Thymus (tissue), 11 donors: ENCODE measurements at regions not wholly inside any gene's neighbourhood (a gene's known extent, or its start where the extent isn't known, plus 50 kb on each side); places are given as distances from the start of the nearest gene placed in this dataset.

Experiments used
- DNase-seq, 9 donors: peaks; one replicate each; pipeline ENCODE4 v3.0.0-alpha.2; 2013; ENCODE audit warnings: low spot score in 9 of 9, low read depth in 6 of 9, missing footprints in 1 of 9
- H3K27ac ChIP-seq, 2 donors: one replicate each; pipeline ENCODE4 v1.5.1; 2013; ENCODE audit warnings: control low read depth in 1 of 2, low read depth in 1 of 2, low read length in 1 of 2, mild to moderate bottlenecking in 1 of 2, moderate library complexity in 1 of 2
- H3K27me3 ChIP-seq, 2 donors: one replicate each; pipeline ENCODE4 v1.5.1; 2013; ENCODE audit warnings: low read length in 1 of 2; ENCODE audit not compliant: control insufficient read depth in 2 of 2, insufficient read depth in 1 of 2
- H3K36me3 ChIP-seq, 2 donors: one replicate each; pipeline ENCODE4 v1.5.1; 2013; ENCODE audit warnings: low read length in 1 of 2, mild to moderate bottlenecking in 1 of 2, moderate library complexity in 1 of 2; ENCODE audit not compliant: control insufficient read depth in 2 of 2, insufficient read depth in 2 of 2
- H3K4me1 ChIP-seq, 2 donors: one replicate each; pipeline ENCODE4 v1.5.1; 2013; ENCODE audit warnings: low read length in 2 of 2; ENCODE audit not compliant: control insufficient read depth in 2 of 2, insufficient read depth in 2 of 2
- H3K4me3 ChIP-seq, 2 donors: one replicate each; pipeline ENCODE4 v1.5.1; 2013; ENCODE audit warnings: low read length in 2 of 2, control low read depth in 1 of 2, mild to moderate bottlenecking in 1 of 2
- H3K9me3 ChIP-seq, 2 donors: one replicate each; pipeline ENCODE4 v1.5.1; 2013; ENCODE audit warnings: low read length in 1 of 2, mild to moderate bottlenecking in 1 of 2; ENCODE audit not compliant: control insufficient read depth in 2 of 2, insufficient read depth in 1 of 2
- WGBS: extraction: QIAGEN DNeasy Blood & Tissue Kit; methylation state at CpG from one replicate; pipeline ENCODE4 v1.1.7; 2013; 5-methylcytosine and 5-hydroxymethylcytosine counted together
- donor health status: healthy.

DNA sequence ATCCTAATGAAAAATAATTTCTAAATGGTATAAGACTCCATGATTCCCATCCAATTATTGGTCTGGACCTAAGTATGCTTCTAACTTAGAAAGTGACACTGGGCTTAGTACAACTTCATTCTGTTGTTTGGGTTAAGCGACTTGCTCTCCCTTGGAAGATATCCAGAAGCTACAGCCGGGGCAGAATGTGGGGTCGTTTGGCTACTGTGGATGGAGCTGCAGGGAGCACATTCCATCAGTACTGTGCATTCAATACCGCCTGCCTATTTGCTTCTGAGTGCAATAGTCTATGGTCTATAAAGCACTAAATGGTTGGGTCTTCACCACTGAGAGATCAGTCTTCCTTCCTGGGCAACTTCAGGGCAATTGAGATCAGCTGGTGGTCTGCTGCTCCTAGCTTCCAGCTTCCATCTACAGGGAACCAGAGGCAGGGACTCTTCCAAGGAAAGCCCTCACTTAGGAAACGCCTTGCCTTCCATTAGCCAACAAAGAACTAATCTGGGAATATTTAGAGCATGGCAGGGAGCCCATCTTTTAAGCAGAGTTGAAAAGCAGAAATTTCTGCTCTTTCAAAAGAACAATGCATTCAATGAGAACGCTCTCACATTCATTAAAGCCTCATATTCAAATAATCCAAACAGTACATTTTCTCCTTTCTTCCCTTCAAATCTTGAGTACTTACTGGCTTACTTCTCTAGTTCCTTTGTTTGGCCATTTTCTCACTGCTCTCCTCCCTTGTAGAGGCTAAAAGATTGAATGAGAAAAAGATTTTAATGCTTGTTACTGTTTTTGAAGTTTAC is 1049.9 kb upstream of the TENM3 start:
- no peaks in the 10 kb centered on the region for H3K9me3 ChIP-seq

DNA sequence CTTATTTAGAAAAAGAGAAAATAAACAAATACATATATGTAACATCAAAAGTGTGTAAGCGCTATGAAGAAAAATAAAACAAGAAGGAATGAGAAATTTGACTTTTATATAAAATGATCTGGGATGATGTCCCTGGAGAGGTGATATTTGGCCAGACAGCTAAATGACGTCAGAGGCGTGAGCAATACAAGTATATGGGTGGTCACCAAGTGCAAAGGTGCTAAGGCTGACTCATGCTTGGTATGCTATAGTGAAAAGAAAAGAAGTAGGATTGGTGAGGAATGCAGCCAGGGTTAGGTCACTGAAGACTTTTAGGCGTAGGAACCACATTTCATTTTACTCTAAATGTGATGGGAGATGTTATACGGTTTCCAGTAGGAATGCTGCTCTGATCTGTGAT is 1049.1 kb upstream of the TENM3 start:
- WGBS: 91% methylated on average over 5 of the region's 5 CpGs

More for the DNA sequence above, 1049.9 kb upstream of the TENM3 start:
- Histone ChIP-seq H3K4me1 (no peaks in the 10 kb centered on the region), H3K27me3 (no peaks in the 10 kb centered on the region), H3K27ac (no peak overlapping the region), H3K36me3 (no peaks in the 10 kb centered on the region), H3K4me3 (no peak overlapping the region)
- no peak for DNase-seq
- 76% methylated on average over 6 of the region's 6 CpGs for WGBS

DNA sequence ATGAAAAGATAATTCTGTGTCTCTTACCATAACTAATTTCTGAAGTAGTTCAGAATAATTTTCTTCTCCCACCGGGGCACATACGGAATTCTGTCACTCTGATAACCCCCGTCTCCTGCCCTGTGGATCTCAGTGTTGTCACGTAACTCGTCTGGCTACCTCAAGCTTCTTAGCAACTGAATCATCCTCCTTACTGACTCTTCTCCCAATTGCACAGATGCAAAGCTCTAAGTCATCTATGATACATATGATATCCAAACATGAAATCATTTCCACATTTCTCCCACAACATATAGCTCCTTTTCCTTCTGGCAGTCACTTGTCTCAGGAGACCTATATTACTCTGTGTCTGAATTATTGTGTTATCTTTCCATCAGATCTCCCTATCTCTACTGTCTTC is 1043.1 kb upstream of the TENM3 start:
- H3K4me3 ChIP-seq: no peak overlapping the region
- 93% methylated on average over 5 of the region's 5 CpGs for WGBS
- H3K27ac ChIP-seq: no peak overlapping the region
- H3K9me3 ChIP-seq: no peaks in the 10 kb centered on the region
- no peaks in the 10 kb centered on the region for H3K27me3 ChIP-seq
- no peak for DNase-seq
- H3K4me1 ChIP-seq: no peaks in the 10 kb centered on the region
- H3K36me3 ChIP-seq: no peaks in the 10 kb centered on the region

More for the DNA sequence above, 1049.1 kb upstream of the TENM3 start:
- no peaks in the 10 kb centered on the region for H3K36me3 ChIP-seq
- no peaks in the 10 kb centered on the region for H3K27me3 ChIP-seq
- no peak for DNase-seq
- H3K9me3 ChIP-seq: no peaks in the 10 kb centered on the region
- H3K4me3 ChIP-seq: no peak overlapping the region
- no peak overlapping the region for H3K27ac ChIP-seq
- no peaks in the 10 kb centered on the region for H3K4me1 ChIP-seq

DNA sequence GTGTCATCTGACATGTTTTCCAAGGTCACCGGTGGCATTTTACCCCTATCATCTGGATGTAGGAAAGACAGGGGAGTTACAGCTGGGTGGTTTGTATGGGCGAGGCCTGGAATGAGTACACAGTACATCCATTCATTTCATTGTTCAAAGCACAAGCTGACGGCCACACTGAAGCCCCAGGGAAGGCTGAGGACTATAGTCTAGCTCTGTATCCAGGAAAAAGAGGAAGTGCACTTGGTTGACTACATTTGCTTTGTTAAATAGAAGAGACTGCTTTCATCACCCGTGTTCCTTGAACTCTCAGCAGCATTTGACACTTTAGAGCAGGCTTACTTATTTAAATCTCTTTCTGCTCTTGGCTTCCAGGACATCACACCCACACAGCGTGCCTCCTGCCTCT is 1041.0 kb upstream of the TENM3 start:
- no peaks in the 10 kb centered on the region for H3K36me3 ChIP-seq
- H3K4me1 ChIP-seq: no peaks in the 10 kb centered on the region
- WGBS: 61% methylated on average over 5 of the region's 5 CpGs
- no peak overlapping the region for H3K27ac ChIP-seq
- H3K4me3 ChIP-seq: no peak overlapping the region
- no peak for DNase-seq
- no peaks in the 10 kb centered on the region for H3K27me3 ChIP-seq
- no peaks in the 10 kb centered on the region for H3K9me3 ChIP-seq

DNA sequence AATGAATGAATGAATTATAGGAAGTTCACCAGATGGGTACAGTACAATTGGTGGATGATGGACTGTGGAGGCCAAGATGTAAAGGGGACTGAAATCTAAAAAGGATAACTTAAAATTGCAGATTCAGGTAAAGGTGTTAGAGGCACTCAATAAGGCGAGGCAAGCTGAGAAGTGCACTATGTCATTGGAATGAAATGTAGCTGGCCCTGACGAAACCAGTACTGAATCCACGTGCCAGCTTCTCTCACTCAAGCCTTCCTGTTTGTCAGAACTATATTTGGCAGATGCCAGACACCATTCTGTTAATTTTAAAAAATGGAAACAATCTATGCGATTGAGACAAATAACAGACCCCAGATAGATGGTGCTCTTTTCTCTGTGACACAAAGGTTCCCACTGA is 1039.1 kb upstream of the TENM3 start:
- no peak for DNase-seq
- no peak overlapping the region for H3K27ac ChIP-seq
- no peaks in the 10 kb centered on the region for H3K27me3 ChIP-seq
- no peak overlapping the region for H3K4me3 ChIP-seq
- no peaks in the 10 kb centered on the region for H3K4me1 ChIP-seq
- WGBS: 84% methylated on average over 4 of the region's 4 CpGs
- H3K36me3 ChIP-seq: no peaks in the 10 kb centered on the region
- no peaks in the 10 kb centered on the region for H3K9me3 ChIP-seq

DNA sequence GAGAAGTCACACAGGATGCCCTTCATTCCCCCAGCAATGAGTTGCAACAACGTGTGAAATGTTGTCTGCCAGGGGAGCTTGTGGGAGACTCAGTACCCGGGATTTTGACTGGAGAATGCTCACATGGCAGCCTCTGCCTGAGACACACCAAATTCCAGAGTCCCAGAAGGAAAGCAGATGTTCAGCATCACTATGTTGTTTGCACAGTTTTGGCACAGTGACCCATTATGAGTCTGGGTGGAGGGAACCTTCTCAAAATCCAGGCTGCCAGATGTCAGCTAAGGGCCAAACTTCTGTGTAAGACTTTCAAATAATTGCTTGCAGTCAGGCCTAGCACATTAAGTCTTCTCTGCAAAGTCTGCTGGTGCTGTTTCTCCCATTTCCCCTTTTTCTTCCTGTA is 1029.7 kb upstream of the TENM3 start:
- H3K27me3 ChIP-seq: no peaks in the 10 kb centered on the region
- H3K4me3 ChIP-seq: no peak overlapping the region
- H3K27ac ChIP-seq: no peak overlapping the region
- no peaks in the 10 kb centered on the region for H3K9me3 ChIP-seq
- H3K4me1 ChIP-seq: no peaks in the 10 kb centered on the region
- no peak for DNase-seq
- 81% methylated on average over 2 of the region's 2 CpGs for WGBS
- H3K36me3 ChIP-seq: no peaks in the 10 kb centered on the region

DNA sequence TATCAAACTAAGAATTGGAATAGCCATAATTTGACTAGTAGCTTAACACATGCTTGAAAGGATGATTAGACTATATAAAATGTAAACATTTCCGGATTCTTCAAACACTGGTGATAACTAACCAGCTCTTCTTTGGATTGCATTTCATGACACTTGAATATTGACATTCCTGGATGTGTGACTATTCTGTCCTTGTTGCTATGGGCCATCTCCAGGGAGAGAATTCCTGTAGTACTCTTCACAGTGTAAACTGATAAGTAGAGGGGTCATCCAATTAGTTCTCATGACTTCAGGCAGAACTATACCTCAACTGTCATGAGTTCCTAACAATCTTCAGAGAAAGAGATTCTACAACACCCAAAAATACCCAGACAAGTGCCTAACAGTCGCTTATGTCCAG is 1026.7 kb upstream of the TENM3 start:
- Histone ChIP-seq H3K27me3 (no peaks in the 10 kb centered on the region), H3K36me3 (no peaks in the 10 kb centered on the region), H3K9me3 (no peaks in the 10 kb centered on the region), H3K4me1 (no peaks in the 10 kb centered on the region), H3K4me3 (no peak overlapping the region), H3K27ac (no peak overlapping the region)
- 90% methylated on average over 2 of the region's 2 CpGs for WGBS
- no peak for DNase-seq

DNA sequence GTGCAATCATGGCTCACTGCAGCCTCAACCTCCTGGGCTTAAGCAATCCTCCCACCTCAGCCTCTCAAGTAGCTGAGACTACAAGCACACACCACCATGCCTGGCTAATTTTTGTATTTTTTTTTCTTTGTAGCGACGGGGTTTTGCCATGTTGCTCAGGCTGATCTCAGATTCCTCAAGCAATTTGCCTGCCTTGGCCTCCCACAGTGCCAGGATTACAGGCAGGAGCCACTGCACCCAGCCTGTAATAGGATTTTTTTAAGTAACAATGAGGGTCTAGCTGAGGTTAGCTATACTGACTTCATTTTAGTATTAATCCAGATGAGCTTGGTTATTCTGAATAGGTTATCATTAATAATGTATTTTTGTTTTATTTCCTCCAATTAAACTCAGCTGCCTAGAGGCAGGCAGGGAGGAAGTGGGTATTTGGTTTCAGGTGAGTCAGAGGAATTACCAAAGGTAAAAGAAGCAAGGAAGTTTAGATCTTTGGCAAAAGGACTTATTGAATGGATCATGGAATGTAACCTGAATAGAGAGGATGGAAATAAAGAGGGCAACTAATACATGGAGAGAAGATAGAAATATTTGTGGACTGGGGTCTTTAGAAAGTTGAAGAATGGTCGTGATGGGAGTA is 1023.3 kb upstream of the TENM3 start:
- Histone ChIP-seq H3K36me3 (no peaks in the 10 kb centered on the region), H3K27ac (no peak overlapping the region), H3K27me3 (no peaks in the 10 kb centered on the region), H3K4me1 (no peaks in the 10 kb centered on the region), H3K9me3 (no peaks in the 10 kb centered on the region), H3K4me3 (no peak overlapping the region)
- WGBS: 85% methylated on average over 3 of the region's 3 CpGs
- DNase-seq: no peak

DNA sequence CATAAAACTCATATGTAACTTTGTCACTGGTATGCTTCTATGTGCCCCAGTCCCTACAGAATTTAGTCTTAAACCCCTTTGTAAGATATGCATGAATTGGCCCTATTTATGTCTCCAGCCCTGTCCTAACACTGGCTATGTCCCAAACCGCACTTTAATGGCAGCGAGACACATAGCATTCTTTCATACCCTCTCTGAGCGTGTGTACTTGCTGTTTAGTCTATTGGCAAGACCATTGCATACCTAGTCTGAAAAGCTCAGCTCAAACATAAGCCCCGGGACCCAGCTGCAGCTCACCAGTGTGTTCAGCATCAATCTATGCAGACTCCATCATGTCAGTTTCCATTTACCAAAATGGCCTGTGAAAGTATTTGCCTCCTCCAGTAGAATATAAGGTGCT is 1018.4 kb upstream of the TENM3 start:
- H3K4me3 ChIP-seq: no peak overlapping the region
- WGBS: 90% methylated on average over 4 of the region's 4 CpGs
- no peaks in the 10 kb centered on the region for H3K27me3 ChIP-seq
- no peaks in the 10 kb centered on the region for H3K9me3 ChIP-seq
- H3K27ac ChIP-seq: no peak overlapping the region
- no peaks in the 10 kb centered on the region for H3K36me3 ChIP-seq
- DNase-seq: no peak
- H3K4me1 ChIP-seq: no peaks in the 10 kb centered on the region
